ENCODE measurements at regions not wholly inside any gene's neighbourhood (a gene's known extent, or its start where the extent isn't known, plus 50 kb on each side); places are given as distances from the start of the nearest gene placed in this dataset.
"Not testable (repeated sequence)": the region's sequence is repeated elsewhere in the genome, so short reads cannot be mapped to it uniquely, and the experiment has no call there.

GRCh38 chrX:41031256-41031967 lies 53.8 kb upstream of the USP9X start:
- H3K4me3 ChIP-seq (ENCODE audit: low read length): no peak overlapping the region
- H3K9me3 ChIP-seq (ENCODE audit: low read length): no peaks in the 10 kb centered on the region
- no peaks in the 10 kb centered on the region for H3K36me3 ChIP-seq (ENCODE audit: insufficient read depth, low read length)
- H2AFZ ChIP-seq (ENCODE audit: low read depth, low read length): no peak overlapping the region
- peaks cover 3% of the 10 kb centered on the region for H3K4me1 ChIP-seq (ENCODE audit: insufficient read depth, low read length)
- no peaks in the 10 kb centered on the region for H3K27me3 ChIP-seq (ENCODE audit: insufficient read depth, low read length)

GRCh38 chrX:41033299-41033698 lies 51.9 kb upstream of the USP9X start:
- Histone ChIP-seq H3K36me3 (ENCODE audit: insufficient read depth, low read length) (no peaks in the 10 kb centered on the region), H3K27me3 (ENCODE audit: insufficient read depth, low read length) (no peaks in the 10 kb centered on the region), H3K9me3 (ENCODE audit: low read length) (no peaks in the 10 kb centered on the region), H3K4me3 (ENCODE audit: low read length) (no peak overlapping the region), H2AFZ (ENCODE audit: low read depth, low read length) (no peak overlapping the region), H3K4me1 (ENCODE audit: insufficient read depth, low read length) (no peaks in the 10 kb centered on the region)

DNA sequence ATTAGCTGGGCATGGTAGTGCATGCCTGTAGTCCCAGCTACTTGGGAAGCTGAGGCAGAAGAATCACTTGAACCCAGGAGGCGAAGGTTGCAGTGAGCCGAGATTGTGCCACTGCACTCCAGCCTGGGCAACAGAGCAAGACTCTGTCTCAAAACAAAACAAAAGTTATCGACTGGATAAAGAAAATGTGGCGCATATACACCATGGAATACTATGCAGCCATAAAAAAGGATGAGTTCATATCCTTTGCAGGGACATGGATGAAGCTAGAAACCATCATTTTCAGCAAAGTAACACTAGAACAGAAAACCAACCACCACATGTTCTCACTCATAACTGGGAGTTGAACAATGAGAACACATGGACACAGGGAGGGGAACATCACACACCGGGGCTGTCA lies 50.3 kb upstream of the USP9X start:
- not testable (repeated sequence) for H3K4me1 ChIP-seq (ENCODE audit: insufficient read depth, low read length); H3K27me3 ChIP-seq (ENCODE audit: insufficient read depth, low read length); H2AFZ ChIP-seq (ENCODE audit: low read depth, low read length); H3K4me3 ChIP-seq (ENCODE audit: low read length); H3K9me3 ChIP-seq (ENCODE audit: low read length); H3K36me3 ChIP-seq (ENCODE audit: insufficient read depth, low read length)

All from neuron (in vitro differentiated cells).